K562 (cell line): ENCODE measurements at regions not wholly inside any gene's neighbourhood (a gene's known extent, or its start where the extent isn't known, plus 50 kb on each side); places are given as distances from the start of the nearest gene placed in this dataset.

ENCODE experiments used
- CTCF ChIP-seq, 3 experiments: IDR thresholded peaks in 2 of 3; conservative IDR thresholded peaks in 1 of 3; 2 replicates each; pipeline ENCODE4 v1.5.1; 2011 to 2012; ENCODE audit warnings: low read length in 3 of 3, mild to moderate bottlenecking in 3 of 3, control low read depth in 2 of 3, improper control_type of control experiment in 1 of 3, inconsistent platforms in 1 of 3, low read depth in 1 of 3, mixed read lengths in 1 of 3, moderate library complexity in 1 of 3; ENCODE audit not compliant: insufficient read depth in 2 of 3
- ELF1 ChIP-seq: fragments of 200-800 bp; sonication (Bioruptor generic); IDR thresholded peaks from 2 replicates; pipeline ENCODE4 v1.6.1; 2016; ENCODE audit warnings: missing genetic modification characterization, missing compliant biosample characterization
- ELF2 ChIP-seq: fragments of 250-450 bp; sonication (Bioruptor Pico); IDR thresholded peaks from 2 replicates; pipeline ENCODE4 v1.5.0; 2021; ENCODE audit warnings: mild to moderate bottlenecking
- IRF9 ChIP-seq: fragments of 450-650 bp; IDR thresholded peaks from 2 replicates; pipeline ENCODE4 v1.6.1; 2016; ENCODE audit warnings: missing biosample characterization, missing genetic modification characterization
- POLR2AphosphoS5 ChIP-seq: IDR thresholded peaks from 2 replicates; pipeline ENCODE4 v1.6.1; 2011; ENCODE audit warnings: mild to moderate bottlenecking, low read depth, low read length, moderate library complexity; ENCODE audit not compliant: control insufficient read depth, insufficient read depth
- ZBTB26 ChIP-seq: fragments of 450-650 bp; formaldehyde crosslinking; IDR thresholded peaks from 2 replicates; pipeline ENCODE4 v1.4.0; 2022; ENCODE audit warnings: missing genetic modification characterization
- ZFP1 ChIP-seq: fragments of 450-650 bp; formaldehyde crosslinking; IDR thresholded peaks from 2 replicates; pipeline ENCODE4 v1.4.0; 2020; ENCODE audit warnings: mild to moderate bottlenecking, mixed read lengths
- ZFP36 ChIP-seq: fragments of 150-350 bp; IDR thresholded peaks from 2 replicates; pipeline ENCODE4 v1.6.1; 2018; ENCODE audit warnings: low read length, low read depth; ENCODE audit not compliant: partially characterized antibody
- ZNF347 ChIP-seq: fragments of 450-650 bp; formaldehyde crosslinking; IDR thresholded peaks from 2 replicates; pipeline ENCODE4 v1.4.0; 2020; ENCODE audit warnings: low read depth, mild to moderate bottlenecking, moderate library complexity
- ZNF717 ChIP-seq: fragments of 250-450 bp; sonication (Bioruptor Pico); IDR thresholded peaks from 2 replicates; pipeline ENCODE4 v1.5.0; 2021

GRCh38 chr5:163950248-163950647 lies 444.8 kb downstream of the MAT2B start:
- TF ChIP-seq ELF1 (tag) (no peak), ZFP1 (CRISPR knock-in tag) (no peak), POLR2AphosphoS5 (no peak), ZNF717 (no peak), IRF9 (no peak), ELF2 (CRISPR knock-in tag) (no peak), ZBTB26 (CRISPR knock-in tag) (no peak), CTCF (IDR thresholded peaks at IDR 0.05 in 2 of 3, conservative IDR thresholded peaks at IDR 0.05 in 1 of 3; ENCODE audit: insufficient read depth in 2 of 3, low read depth in 1 of 3, low read length in 3 of 3) (no peak), ZFP36 (no peak), ZNF347 (CRISPR knock-in tag) (no peak)
